Endodermal cell (in vitro differentiated cells): ENCODE measurements at regions not wholly inside any gene's neighbourhood (a gene's known extent, or its start where the extent isn't known, plus 50 kb on each side); places are given as distances from the start of the nearest gene placed in this dataset.

Source experiments
- DNase-seq: peaks from one replicate; pipeline ENCODE4 v3.0.0-alpha.2; 2017
- H3K27ac ChIP-seq: 2 replicates; pipeline ENCODE4 v1.5.1; 2013; ENCODE audit warnings: mild to moderate bottlenecking, low read depth, low read length, moderate library complexity
- H3K27me3 ChIP-seq: 2 replicates; pipeline ENCODE4 v1.6.1; 2013; ENCODE audit warnings: mild to moderate bottlenecking, low read length, moderate library complexity; ENCODE audit not compliant: insufficient read depth, control insufficient read depth, poor library complexity, severe bottlenecking
- H3K36me3 ChIP-seq: 2 replicates; pipeline ENCODE4 v1.7.0; 2013; ENCODE audit warnings: mild to moderate bottlenecking, low read length, moderate library complexity; ENCODE audit not compliant: control insufficient read depth, insufficient read depth
- H3K4me1 ChIP-seq: one replicate; pipeline ENCODE4 v1.7.0; 2013; ENCODE audit warnings: low read length; ENCODE audit not compliant: control insufficient read depth, insufficient read depth
- H3K4me3 ChIP-seq: 2 replicates; pipeline ENCODE4 v1.5.1; 2013; ENCODE audit warnings: mild to moderate bottlenecking, low read length, moderate library complexity
- H3K9ac ChIP-seq: 2 replicates; pipeline ENCODE4 v1.6.1; 2013; ENCODE audit warnings: mild to moderate bottlenecking, low read length, moderate library complexity; ENCODE audit not compliant: poor library complexity, severe bottlenecking; ENCODE audit errors: extremely low read depth
- H3K9me3 ChIP-seq: 2 replicates; pipeline ENCODE4 v1.6.1; 2013; ENCODE audit warnings: mild to moderate bottlenecking, low read length, moderate library complexity; ENCODE audit not compliant: control insufficient read depth
- H3K27ac Mint-ChIP-seq: 2 replicates; pipeline ENCODE4 v1.8.0; 2020; ENCODE audit warnings: mixed read lengths
- H3K27me3 Mint-ChIP-seq: 2 replicates; pipeline ENCODE4 v1.8.0; 2021; ENCODE audit warnings: mild to moderate bottlenecking, mixed read lengths; ENCODE audit not compliant: insufficient read depth
- H3K36me3 Mint-ChIP-seq: 2 replicates; pipeline ENCODE4 v1.8.0; 2020; ENCODE audit warnings: low read depth, mixed read lengths
- H3K4me1 Mint-ChIP-seq: 2 replicates; pipeline ENCODE4 v1.8.0; 2020; ENCODE audit warnings: mixed read lengths
- H3K4me3 Mint-ChIP-seq: 2 replicates; pipeline ENCODE4 v1.8.0; 2020; ENCODE audit warnings: mild to moderate bottlenecking, moderate library complexity, mixed read lengths
- H3K9me3 Mint-ChIP-seq: 2 replicates; pipeline ENCODE4 v1.8.0; 2020; ENCODE audit warnings: mild to moderate bottlenecking, mixed read lengths
- WGBS, 2 experiments: methylation state at CpG; one replicate each; pipeline versions ENCODE4 v1.1.5 to v1.1.7; 2013; ENCODE audit warnings: missing lambda C conversion rate in 2 of 2, mixed read lengths in 1 of 2; ENCODE audit not compliant: insufficient coverage in 1 of 2, insufficient read length in 1 of 2; 5-methylcytosine and 5-hydroxymethylcytosine counted together
- TF ChIP-seq, protein P1 (sequence below): fragments of 200-600 bp; sonication (generic); conservative IDR thresholded peaks from 2 replicates; pipeline ENCODE4 v1.5.0; 2021; ENCODE audit warnings: antibody characterized with exemption, mild to moderate bottlenecking

DNA sequence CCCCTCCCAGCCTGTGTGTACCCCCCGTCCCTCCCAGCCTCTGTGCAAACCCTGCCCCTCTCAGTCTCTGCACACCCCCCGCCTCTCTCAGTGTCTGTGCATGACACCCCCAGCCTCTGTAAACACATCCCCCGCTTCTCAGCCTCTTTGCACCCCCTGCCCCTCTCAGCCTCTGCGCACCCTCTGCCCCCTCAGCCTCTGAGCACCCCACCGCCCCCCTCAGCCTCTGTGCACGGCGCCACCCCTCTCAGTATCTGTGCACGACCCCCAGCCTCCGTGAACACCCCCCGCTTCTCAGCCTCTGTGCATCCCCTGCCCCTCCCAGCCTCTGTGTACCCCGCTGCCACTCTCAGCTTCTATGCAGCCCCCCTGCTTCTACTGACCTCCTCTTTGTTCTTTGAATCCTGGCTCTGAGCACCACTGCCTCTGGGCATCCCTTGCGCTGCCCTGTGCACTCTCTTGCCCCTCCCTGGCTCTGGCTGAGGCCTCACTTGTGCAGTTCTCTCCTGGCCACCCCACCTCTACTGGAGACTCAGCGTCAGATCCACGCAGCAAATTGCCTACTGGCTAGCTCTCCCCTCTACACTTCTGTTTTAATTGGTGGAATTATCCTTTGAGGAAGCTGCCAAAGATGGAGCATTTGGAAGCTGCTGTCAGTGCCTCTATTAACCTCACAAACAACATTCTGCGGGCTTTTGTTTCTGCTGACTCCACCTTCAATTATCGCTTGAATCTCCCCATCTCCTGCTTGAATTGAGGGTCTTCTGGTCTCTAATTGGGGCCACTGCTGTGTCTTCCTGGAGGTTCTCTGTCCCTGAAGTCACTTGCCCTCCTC, 838.6 kb downstream of the TBC1D22A start:
- TF ChIP-seq, protein P1, sequence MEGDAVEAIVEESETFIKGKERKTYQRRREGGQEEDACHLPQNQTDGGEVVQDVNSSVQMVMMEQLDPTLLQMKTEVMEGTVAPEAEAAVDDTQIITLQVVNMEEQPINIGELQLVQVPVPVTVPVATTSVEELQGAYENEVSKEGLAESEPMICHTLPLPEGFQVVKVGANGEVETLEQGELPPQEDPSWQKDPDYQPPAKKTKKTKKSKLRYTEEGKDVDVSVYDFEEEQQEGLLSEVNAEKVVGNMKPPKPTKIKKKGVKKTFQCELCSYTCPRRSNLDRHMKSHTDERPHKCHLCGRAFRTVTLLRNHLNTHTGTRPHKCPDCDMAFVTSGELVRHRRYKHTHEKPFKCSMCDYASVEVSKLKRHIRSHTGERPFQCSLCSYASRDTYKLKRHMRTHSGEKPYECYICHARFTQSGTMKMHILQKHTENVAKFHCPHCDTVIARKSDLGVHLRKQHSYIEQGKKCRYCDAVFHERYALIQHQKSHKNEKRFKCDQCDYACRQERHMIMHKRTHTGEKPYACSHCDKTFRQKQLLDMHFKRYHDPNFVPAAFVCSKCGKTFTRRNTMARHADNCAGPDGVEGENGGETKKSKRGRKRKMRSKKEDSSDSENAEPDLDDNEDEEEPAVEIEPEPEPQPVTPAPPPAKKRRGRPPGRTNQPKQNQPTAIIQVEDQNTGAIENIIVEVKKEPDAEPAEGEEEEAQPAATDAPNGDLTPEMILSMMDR = no peak
- no peak overlapping the region for H3K4me3 ChIP-seq
- H3K36me3 ChIP-seq = no peaks in the 10 kb centered on the region
- Mint-ChIP-seq H3K9me3 (peaks cover 82% of the 10 kb centered on the region), H3K36me3 (peaks cover 1% of the 10 kb centered on the region), H3K4me1 (no peaks in the 10 kb centered on the region), H3K4me3 (no peak overlapping the region), H3K27ac (no peak overlapping the region), H3K27me3 (peaks cover 4% of the 10 kb centered on the region)
- no peak for DNase-seq
- no peak overlapping the region for H3K27ac ChIP-seq
- H3K9ac ChIP-seq = no peak overlapping the region
- peaks cover 20% of the 10 kb centered on the region for H3K9me3 ChIP-seq
- H3K27me3 ChIP-seq = no peaks in the 10 kb centered on the region
- WGBS, 2 experiments = 78 to 88% methylated on average over 5 to 15 of the region's 16 CpGs
- no peaks in the 10 kb centered on the region for H3K4me1 ChIP-seq

DNA sequence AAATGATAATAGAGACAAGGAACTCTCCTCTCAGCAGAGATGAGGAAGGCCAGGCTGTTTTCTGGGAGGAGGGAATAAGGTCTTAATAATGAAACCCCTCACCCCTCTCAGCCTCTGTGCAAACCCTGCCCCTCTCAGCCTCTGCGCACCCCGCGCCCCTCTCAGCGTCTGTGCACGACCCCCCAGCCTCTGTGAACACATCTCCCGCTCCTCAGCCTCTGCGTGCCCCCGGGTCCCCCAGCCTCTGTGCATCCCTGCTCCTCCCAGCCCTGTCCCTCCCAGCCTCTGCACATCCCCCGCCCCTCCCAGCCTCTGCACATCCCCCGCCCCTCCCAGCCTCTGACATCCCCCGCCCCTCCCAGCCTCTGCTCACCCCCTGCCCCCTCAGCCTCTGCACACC, 837.8 kb downstream of the TBC1D22A start:
- Histone ChIP-seq H3K9ac (no peak overlapping the region), H3K4me3 (no peak overlapping the region), H3K27ac (no peak overlapping the region), H3K4me1 (no peaks in the 10 kb centered on the region), H3K36me3 (no peaks in the 10 kb centered on the region), H3K27me3 (no peaks in the 10 kb centered on the region), H3K9me3 (peaks cover 20% of the 10 kb centered on the region)
- peaks cover 1% of the 10 kb centered on the region for H3K36me3 Mint-ChIP-seq
- H3K27me3 Mint-ChIP-seq = peaks cover 4% of the 10 kb centered on the region
- no peak overlapping the region for H3K4me3 Mint-ChIP-seq
- no peak overlapping the region for H3K27ac Mint-ChIP-seq
- H3K9me3 Mint-ChIP-seq = peaks cover 81% of the 10 kb centered on the region
- H3K4me1 Mint-ChIP-seq = no peaks in the 10 kb centered on the region
- no peak for DNase-seq
- TF ChIP-seq, protein P1 = no peak
- 83% methylated on average over 8 of the region's 11 CpGs; no CpG with 5 or more reads in 1 of the 2 experiments for WGBS, 2 experiments

DNA sequence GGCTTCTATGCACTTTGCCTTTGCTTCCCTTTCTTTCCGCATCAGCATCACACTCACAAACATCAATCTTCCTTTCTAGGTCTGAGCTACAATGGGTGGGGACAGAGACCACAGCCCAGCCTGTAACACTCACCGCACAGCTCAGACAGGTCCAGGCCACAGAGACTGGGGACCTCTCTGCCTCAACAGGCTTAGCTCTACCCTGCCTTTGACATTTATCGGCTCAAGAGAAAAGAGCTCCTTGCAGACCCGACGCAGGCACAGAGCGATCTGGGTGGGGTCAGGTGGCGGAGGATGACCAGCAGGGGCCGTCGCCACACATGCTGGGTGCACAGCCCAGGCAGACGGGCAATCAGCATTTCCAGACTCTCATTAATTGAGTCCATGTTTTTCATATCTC, 837.3 kb downstream of the TBC1D22A start:
- no peaks in the 10 kb centered on the region for H3K27me3 ChIP-seq
- peaks cover 1% of the 10 kb centered on the region for H3K36me3 Mint-ChIP-seq
- TF ChIP-seq, protein P1 = no peak
- no peak overlapping the region for H3K9ac ChIP-seq
- H3K9me3 ChIP-seq = peaks cover 25% of the 10 kb centered on the region
- no peak overlapping the region for H3K4me3 Mint-ChIP-seq
- no peaks in the 10 kb centered on the region for H3K4me1 ChIP-seq
- H3K27ac ChIP-seq = no peak overlapping the region
- H3K36me3 ChIP-seq = no peaks in the 10 kb centered on the region
- peaks cover 4% of the 10 kb centered on the region for H3K27me3 Mint-ChIP-seq
- H3K9me3 Mint-ChIP-seq = peaks cover 81% of the 10 kb centered on the region
- H3K27ac Mint-ChIP-seq = no peak overlapping the region
- no peak for DNase-seq
- no peak overlapping the region for H3K4me3 ChIP-seq
- 88 to 90% methylated on average over 8 to 10 of the region's 10 CpGs for WGBS, 2 experiments
- H3K4me1 Mint-ChIP-seq = no peaks in the 10 kb centered on the region
